ENCODE measurements at regions not wholly inside any gene's neighbourhood (a gene's known extent, or its start where the extent isn't known, plus 50 kb on each side); places are given as distances from the start of the nearest gene placed in this dataset.

DNA sequence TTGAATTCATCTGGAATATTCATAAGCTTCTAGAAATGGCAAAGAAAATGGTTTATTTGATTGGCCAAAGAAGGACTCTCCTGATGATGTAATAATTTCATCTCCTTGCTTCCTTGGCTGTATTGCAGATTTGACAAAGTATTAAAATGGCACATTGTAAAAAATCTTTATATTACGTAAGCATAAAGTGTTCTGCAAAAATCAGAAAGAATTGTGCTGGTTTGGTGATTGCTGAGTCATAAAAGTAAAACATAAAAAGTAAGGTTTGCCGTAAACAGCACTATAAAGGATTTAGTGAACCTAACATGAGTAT, 255.9 kb upstream of the RREB1 start:
- FAIRE-seq: no peak
- no peaks in the 10 kb centered on the region for H3K79me2 ChIP-seq (ENCODE audit: control insufficient read depth, insufficient read depth, low read length)
- H3K27me3 ChIP-seq (ENCODE audit: control insufficient read depth in 2 of 2, insufficient read depth in 2 of 2, low read length in 2 of 2): no peaks in the 10 kb centered on the region
- no peak overlapping the region for H3K27ac ChIP-seq (ENCODE audit: insufficient read depth, low read depth, low read length)
- H3K4me1 ChIP-seq (ENCODE audit: control insufficient read depth, extremely low read depth, insufficient read depth, low read length): no peaks in the 10 kb centered on the region
- no peak for DNase-seq (ENCODE audit: low read depth, low spot score)
- H3K9me3 ChIP-seq (replicated peaks; ENCODE audit: control insufficient read depth, insufficient read depth, low read length): no peaks in the 10 kb centered on the region
- dilution Hi-C loops (cut with MboI; ENCODE audit: extremely low pct_ligation_motif_present, low sequenced_read_pairs) (no loop called here), intact Hi-C loops (cut with micrococcal nuclease) (loop anchor here (1.0 to 5.0 kb wide), 3 partner anchors 26 to 175 kb away; no protein-coding TSS in a partner anchor)
- H4K20me1 ChIP-seq (replicated peaks; ENCODE audit: control insufficient read depth, extremely low read depth, insufficient read depth, low read length): no peaks in the 10 kb centered on the region
- no peaks in the 10 kb centered on the region for H3K9me1 ChIP-seq (replicated peaks; ENCODE audit: control insufficient read depth, extremely low read depth, insufficient read depth, low read length)
- no TSS peak for BruUV-seq (replicated peaks)
- CTCF ChIA-PET: interaction anchor here (2.4 kb wide), 1 partner anchor 93 kb away, joined by 8 read pairs; no protein-coding TSS in a partner anchor
- TF ChIP-seq, protein P1, sequence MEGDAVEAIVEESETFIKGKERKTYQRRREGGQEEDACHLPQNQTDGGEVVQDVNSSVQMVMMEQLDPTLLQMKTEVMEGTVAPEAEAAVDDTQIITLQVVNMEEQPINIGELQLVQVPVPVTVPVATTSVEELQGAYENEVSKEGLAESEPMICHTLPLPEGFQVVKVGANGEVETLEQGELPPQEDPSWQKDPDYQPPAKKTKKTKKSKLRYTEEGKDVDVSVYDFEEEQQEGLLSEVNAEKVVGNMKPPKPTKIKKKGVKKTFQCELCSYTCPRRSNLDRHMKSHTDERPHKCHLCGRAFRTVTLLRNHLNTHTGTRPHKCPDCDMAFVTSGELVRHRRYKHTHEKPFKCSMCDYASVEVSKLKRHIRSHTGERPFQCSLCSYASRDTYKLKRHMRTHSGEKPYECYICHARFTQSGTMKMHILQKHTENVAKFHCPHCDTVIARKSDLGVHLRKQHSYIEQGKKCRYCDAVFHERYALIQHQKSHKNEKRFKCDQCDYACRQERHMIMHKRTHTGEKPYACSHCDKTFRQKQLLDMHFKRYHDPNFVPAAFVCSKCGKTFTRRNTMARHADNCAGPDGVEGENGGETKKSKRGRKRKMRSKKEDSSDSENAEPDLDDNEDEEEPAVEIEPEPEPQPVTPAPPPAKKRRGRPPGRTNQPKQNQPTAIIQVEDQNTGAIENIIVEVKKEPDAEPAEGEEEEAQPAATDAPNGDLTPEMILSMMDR (IDR thresholded peaks at IDR 0.05; ENCODE audit: extremely low read depth in 1 of 2, insufficient read depth in 1 of 2, low read depth in 1 of 2, low read length in 2 of 2): no peak
- TF ChIP-seq POLR2AphosphoS5 (IDR thresholded peaks at IDR 0.05; ENCODE audit: insufficient read depth, low read depth, low read length): no peak
- TF ChIP-seq MYC (IDR thresholded peaks at IDR 0.05; ENCODE audit: low read depth, low read length): no peak
- TF ChIP-seq, protein P2, sequence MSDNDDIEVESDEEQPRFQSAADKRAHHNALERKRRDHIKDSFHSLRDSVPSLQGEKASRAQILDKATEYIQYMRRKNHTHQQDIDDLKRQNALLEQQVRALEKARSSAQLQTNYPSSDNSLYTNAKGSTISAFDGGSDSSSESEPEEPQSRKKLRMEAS (IDR thresholded peaks at IDR 0.05; ENCODE audit: insufficient read depth, insufficient read length): no peak
- TF ChIP-seq JUN (IDR thresholded peaks at IDR 0.05; ENCODE audit: borderline replicate concordance, insufficient read depth, insufficient read length, low read depth): no peak
- TF ChIP-seq GATA2 (IDR thresholded peaks at IDR 0.05; ENCODE audit: insufficient read depth, insufficient read length, low read depth, low read length): no peak
- no peak for TF ChIP-seq FOS (IDR thresholded peaks at IDR 0.05; ENCODE audit: borderline replicate concordance, insufficient read depth, low read length)
- TF ChIP-seq EZH2 (IDR thresholded peaks at IDR 0.05; ENCODE audit: borderline replicate concordance, low read depth, low read length, severe bottlenecking): no peak
- no peak for TF ChIP-seq POLR2A (IDR thresholded peaks at IDR 0.05; ENCODE audit: low read depth, low read length)
- H2AFZ ChIP-seq (ENCODE audit: low read depth, low read length): no peak overlapping the region
- no peak overlapping the region for H3K4me3 ChIP-seq (replicated peaks in 1 of 3; ENCODE audit: insufficient read depth in 1 of 3, low read depth in 1 of 3, low read length in 3 of 3)
- H3K36me3 ChIP-seq (ENCODE audit: control insufficient read depth in 2 of 2, extremely low read depth in 1 of 2, insufficient read depth in 2 of 2, low read length in 2 of 2): no peaks in the 10 kb centered on the region
- POLR2A ChIA-PET: no interaction called here
- no peak overlapping the region for H3K4me2 ChIP-seq (ENCODE audit: insufficient read depth, low read length)
- H3K9ac ChIP-seq (replicated peaks; ENCODE audit: extremely low read depth, insufficient read depth, low read length): no peak overlapping the region
